ENCODE measurements at regions not wholly inside any gene's neighbourhood (a gene's known extent, or its start where the extent isn't known, plus 50 kb on each side); places are given as distances from the start of the nearest gene placed in this dataset.
A peak's percentile ranks its signal among the peaks of the same experiment; 100 is the strongest.

GRCh38 chr22:23376256-23376655, 195.9 kb downstream of the BCR start:
- CTCF ChIA-PET: interaction anchor here (1.3 to 2.2 kb wide), 3 partner anchors 9 to 146 kb away, joined by 3 to 8 read pairs (median 4); no protein-coding TSS in a partner anchor
- POLR2A ChIA-PET: no interaction called here
- Histone ChIP-seq H3K27ac (ENCODE audit: insufficient read depth in 1 of 2, low read depth in 1 of 2, low read length in 2 of 2, poor library complexity in 1 of 2, severe bottlenecking in 2 of 2) (no peak overlapping the region), H3K27me3 (replicated peaks in 2 of 5; ENCODE audit: control insufficient read depth in 4 of 5, insufficient read depth in 5 of 5, low read length in 4 of 5) (no peaks in the 10 kb centered on the region), H3K9me3 (ENCODE audit: control extremely low read depth in 1 of 5, control insufficient read depth in 4 of 5, insufficient read depth in 2 of 5, low read depth in 1 of 5, low read length in 4 of 5) (no peaks in the 10 kb centered on the region), H3K36me3 (ENCODE audit: control insufficient read depth in 4 of 4, insufficient read depth in 4 of 4, low read length in 3 of 4) (no peaks in the 10 kb centered on the region), H3K4me1 (ENCODE audit: control extremely low read depth in 1 of 4, control insufficient read depth in 4 of 4, insufficient read depth in 4 of 4, low read length in 3 of 4) (no peaks in the 10 kb centered on the region), H3K4me3 (ENCODE audit: control insufficient read depth in 1 of 7, extremely low read depth in 1 of 7, insufficient read depth in 4 of 7, low read depth in 2 of 7, low read length in 6 of 7) (no peak overlapping the region)
- 68% methylated on average over 6 of the region's 6 CpGs for WGBS (ENCODE audit: insufficient coverage)
- DNase-seq: peak; percentile 40 to 64 (median 61)

- no peaks in the 10 kb centered on the region for H3K9me3 ChIP-seq (ENCODE audit: control extremely low read depth in 1 of 5, control insufficient read depth in 4 of 5, insufficient read depth in 2 of 5, low read depth in 1 of 5, low read length in 4 of 5)
- CTCF ChIA-PET: interaction anchor here (0.7 to 2.2 kb wide), 6 partner anchors 9 to 147 kb away, joined by 3 to 8 read pairs (median 4); no protein-coding TSS in a partner anchor
- H3K36me3 ChIP-seq (ENCODE audit: control insufficient read depth in 4 of 4, insufficient read depth in 4 of 4, low read length in 3 of 4): no peaks in the 10 kb centered on the region
- H3K27ac ChIP-seq (ENCODE audit: insufficient read depth in 1 of 2, low read depth in 1 of 2, low read length in 2 of 2, poor library complexity in 1 of 2, severe bottlenecking in 2 of 2): no peak overlapping the region
- DNase-seq: no peak
- WGBS (ENCODE audit: insufficient coverage): 79% methylated on average over 13 of the region's 14 CpGs
- H3K27me3 ChIP-seq (replicated peaks in 2 of 5; ENCODE audit: control insufficient read depth in 4 of 5, insufficient read depth in 5 of 5, low read length in 4 of 5): peaks cover 0 to 2% (median 0%) of the 10 kb centered on the region in 5 experiments
- POLR2A ChIA-PET: no interaction called here
- no peak overlapping the region for H3K4me3 ChIP-seq (ENCODE audit: control insufficient read depth in 1 of 7, extremely low read depth in 1 of 7, insufficient read depth in 4 of 7, low read depth in 2 of 7, low read length in 6 of 7)
- H3K4me1 ChIP-seq (ENCODE audit: control extremely low read depth in 1 of 4, control insufficient read depth in 4 of 4, insufficient read depth in 4 of 4, low read length in 3 of 4): no peaks in the 10 kb centered on the region
Measured at GRCh38 chr22:23375031-23375827, 194.9 kb downstream of the BCR start.

GRCh38 chr22:23373601-23374000, 193.3 kb downstream of the BCR start:
- no peak overlapping the region for H3K4me3 ChIP-seq (ENCODE audit: control insufficient read depth in 1 of 7, extremely low read depth in 1 of 7, insufficient read depth in 4 of 7, low read depth in 2 of 7, low read length in 6 of 7)
- H3K36me3 ChIP-seq (ENCODE audit: control insufficient read depth in 4 of 4, insufficient read depth in 4 of 4, low read length in 3 of 4): no peaks in the 10 kb centered on the region
- H3K9me3 ChIP-seq (ENCODE audit: control extremely low read depth in 1 of 5, control insufficient read depth in 4 of 5, insufficient read depth in 2 of 5, low read depth in 1 of 5, low read length in 4 of 5): no peaks in the 10 kb centered on the region
- H3K27ac ChIP-seq (ENCODE audit: insufficient read depth in 1 of 2, low read depth in 1 of 2, low read length in 2 of 2, poor library complexity in 1 of 2, severe bottlenecking in 2 of 2): no peak overlapping the region
- no peaks in the 10 kb centered on the region for H3K4me1 ChIP-seq (ENCODE audit: control extremely low read depth in 1 of 4, control insufficient read depth in 4 of 4, insufficient read depth in 4 of 4, low read length in 3 of 4)
- H3K27me3 ChIP-seq (replicated peaks in 2 of 5; ENCODE audit: control insufficient read depth in 4 of 5, insufficient read depth in 5 of 5, low read length in 4 of 5): peaks cover 0 to 9% (median 2%) of the 10 kb centered on the region in 5 experiments
- 97% methylated on average over 7 of the region's 9 CpGs for WGBS (ENCODE audit: insufficient coverage)
- POLR2A ChIA-PET: no interaction called here
- no peak for DNase-seq
- CTCF ChIA-PET: interaction anchor here (1.0 to 1.9 kb wide), 4 partner anchors 12 to 51 kb away, joined by 3 to 7 read pairs (median 3); no protein-coding TSS in a partner anchor

GRCh38 chr22:23370251-23370650, 189.9 kb downstream of the BCR start:
- peaks cover 0 to 12% (median 3%) of the 10 kb centered on the region in 5 experiments for H3K27me3 ChIP-seq (replicated peaks in 2 of 5; ENCODE audit: control insufficient read depth in 4 of 5, insufficient read depth in 5 of 5, low read length in 4 of 5)
- H3K9me3 ChIP-seq (ENCODE audit: control extremely low read depth in 1 of 5, control insufficient read depth in 4 of 5, insufficient read depth in 2 of 5, low read depth in 1 of 5, low read length in 4 of 5): no peaks in the 10 kb centered on the region
- WGBS (ENCODE audit: insufficient coverage): 67% methylated on average over 3 of the region's 8 CpGs
- ChIA-PET CTCF (interaction anchor here (0.6 kb wide), 1 partner anchor 415 kb away, joined by 3 read pairs; no protein-coding TSS in a partner anchor), POLR2A (no interaction called here)
- H3K36me3 ChIP-seq (ENCODE audit: control insufficient read depth in 4 of 4, insufficient read depth in 4 of 4, low read length in 3 of 4): no peaks in the 10 kb centered on the region
- no peak overlapping the region for H3K27ac ChIP-seq (ENCODE audit: insufficient read depth in 1 of 2, low read depth in 1 of 2, low read length in 2 of 2, poor library complexity in 1 of 2, severe bottlenecking in 2 of 2)
- no peak overlapping the region for H3K4me3 ChIP-seq (ENCODE audit: control insufficient read depth in 1 of 7, extremely low read depth in 1 of 7, insufficient read depth in 4 of 7, low read depth in 2 of 7, low read length in 6 of 7)
- no peaks in the 10 kb centered on the region for H3K4me1 ChIP-seq (ENCODE audit: control extremely low read depth in 1 of 4, control insufficient read depth in 4 of 4, insufficient read depth in 4 of 4, low read length in 3 of 4)
- no peak for DNase-seq

- no peak for DNase-seq
- Histone ChIP-seq H3K4me1 (ENCODE audit: control extremely low read depth in 1 of 4, control insufficient read depth in 4 of 4, insufficient read depth in 4 of 4, low read length in 3 of 4) (no peaks in the 10 kb centered on the region), H3K4me3 (ENCODE audit: control insufficient read depth in 1 of 7, extremely low read depth in 1 of 7, insufficient read depth in 4 of 7, low read depth in 2 of 7, low read length in 6 of 7) (no peak overlapping the region), H3K27ac (ENCODE audit: insufficient read depth in 1 of 2, low read depth in 1 of 2, low read length in 2 of 2, poor library complexity in 1 of 2, severe bottlenecking in 2 of 2) (no peak overlapping the region), H3K9me3 (ENCODE audit: control extremely low read depth in 1 of 5, control insufficient read depth in 4 of 5, insufficient read depth in 2 of 5, low read depth in 1 of 5, low read length in 4 of 5) (no peaks in the 10 kb centered on the region), H3K36me3 (ENCODE audit: control insufficient read depth in 4 of 4, insufficient read depth in 4 of 4, low read length in 3 of 4) (no peaks in the 10 kb centered on the region), H3K27me3 (replicated peaks in 2 of 5; ENCODE audit: control insufficient read depth in 4 of 5, insufficient read depth in 5 of 5, low read length in 4 of 5) (peaks cover 0 to 12% (median 3%) of the 10 kb centered on the region in 5 experiments)
- CTCF ChIA-PET: interaction anchor here (1.3 kb wide), 1 partner anchor 16 kb away, joined by 3 read pairs; no protein-coding TSS in a partner anchor
- WGBS (ENCODE audit: insufficient coverage): 100% methylated on average over 4 of the region's 5 CpGs
- POLR2A ChIA-PET: no interaction called here
Measured at GRCh38 chr22:23369054-23369685, 188.9 kb downstream of the BCR start.

Measured in common myeloid progenitor, CD34-positive (primary cell).